Fibroblast of the conjunctiva (primary cell): ENCODE measurements at regions not wholly inside any gene's neighbourhood (a gene's known extent, or its start where the extent isn't known, plus 50 kb on each side); places are given as distances from the start of the nearest gene placed in this dataset.

ENCODE experiments used
- DNase-seq: peaks from one replicate; pipeline ENCODE4 v3.0.0-alpha.2; 2010; ENCODE audit warnings: low read depth

GRCh38 chr4:183852910-183853547 lies 52.1 kb upstream of the STOX2 start:
- DNase-seq = no peak

GRCh38 chr4:183853548-183853940 lies 51.6 kb upstream of the STOX2 start:
- no peak for DNase-seq
